HG02763 (cell line): ENCODE measurements at regions not wholly inside any gene's neighbourhood (a gene's known extent, or its start where the extent isn't known, plus 50 kb on each side); places are given as distances from the start of the nearest gene placed in this dataset.

Source experiments
- ATAC-seq: cut with Tn5 transposase; IDR thresholded peaks from one replicate; pipeline ENCODE4 v1.9.1; 2021; ENCODE audit warnings: mild to moderate bottlenecking, moderate library complexity; ENCODE audit not compliant: unreplicated experiment

DNA sequence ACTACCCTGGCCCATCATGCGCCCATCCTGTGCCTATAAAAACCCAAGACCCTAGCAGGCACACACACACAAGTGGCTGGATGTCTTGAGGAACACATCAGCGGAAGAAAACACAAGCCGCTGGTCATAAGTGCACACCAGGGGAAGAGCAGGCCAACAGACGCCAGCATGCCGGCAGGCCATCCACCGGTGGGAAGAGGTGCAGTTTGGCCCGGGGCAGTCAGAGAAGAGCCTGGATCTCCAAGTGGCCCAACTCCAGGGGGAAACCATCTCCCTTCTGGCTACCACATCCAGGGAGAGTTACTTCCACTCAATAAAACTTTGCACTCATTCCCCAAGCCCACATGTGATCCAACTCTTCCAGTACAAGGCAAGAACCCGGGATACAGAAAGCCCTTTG lies 2001.3 kb upstream of the NUDT12 start:
- no peak for ATAC-seq

DNA sequence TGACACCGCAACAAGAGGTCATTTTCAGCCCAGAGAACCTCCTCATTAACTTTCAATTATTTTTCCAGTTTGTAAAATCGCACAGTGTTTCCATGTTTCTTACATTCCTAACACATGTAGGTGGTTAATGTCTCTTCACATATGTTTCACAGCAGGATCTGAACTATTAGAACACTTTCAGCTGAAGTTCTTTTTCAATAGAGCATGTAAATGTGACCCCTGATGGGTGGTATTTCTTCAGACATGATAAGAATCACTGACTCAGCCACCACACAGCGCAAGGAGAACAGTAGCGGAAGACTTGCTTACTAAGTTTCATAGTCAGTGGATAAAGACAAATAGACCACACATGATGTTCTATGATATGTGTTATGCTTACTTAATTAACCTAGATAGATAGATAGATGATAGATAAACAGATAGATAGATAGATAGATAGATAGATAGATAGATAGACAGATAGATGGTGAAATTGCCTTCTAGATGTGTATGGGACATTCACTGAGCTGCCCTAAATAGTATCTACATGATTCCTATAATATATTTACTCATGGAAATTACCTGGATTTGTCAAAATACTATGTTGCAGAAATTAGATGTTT lies 1992.1 kb upstream of the NUDT12 start:
- ATAC-seq, result no peak

DNA sequence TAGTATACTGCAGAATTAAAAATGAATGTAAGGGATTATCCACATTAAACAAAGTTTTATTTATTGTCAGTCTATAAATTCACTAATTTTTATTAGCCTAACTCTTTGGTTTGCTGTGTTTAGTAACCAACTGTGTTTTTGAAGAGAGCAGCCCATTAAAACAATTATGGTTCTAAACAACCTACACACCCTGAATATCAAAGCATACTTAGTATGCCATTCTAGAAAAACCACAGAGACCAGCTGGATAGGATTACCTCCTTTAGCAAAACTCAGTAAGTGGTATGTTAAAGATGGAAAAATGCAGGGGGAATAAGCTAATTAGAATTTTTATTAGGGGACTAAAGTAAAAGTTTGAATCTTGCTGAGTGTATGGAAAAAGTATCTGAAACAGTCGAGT lies 1981.7 kb upstream of the NUDT12 start:
- ATAC-seq, result no peak

DNA sequence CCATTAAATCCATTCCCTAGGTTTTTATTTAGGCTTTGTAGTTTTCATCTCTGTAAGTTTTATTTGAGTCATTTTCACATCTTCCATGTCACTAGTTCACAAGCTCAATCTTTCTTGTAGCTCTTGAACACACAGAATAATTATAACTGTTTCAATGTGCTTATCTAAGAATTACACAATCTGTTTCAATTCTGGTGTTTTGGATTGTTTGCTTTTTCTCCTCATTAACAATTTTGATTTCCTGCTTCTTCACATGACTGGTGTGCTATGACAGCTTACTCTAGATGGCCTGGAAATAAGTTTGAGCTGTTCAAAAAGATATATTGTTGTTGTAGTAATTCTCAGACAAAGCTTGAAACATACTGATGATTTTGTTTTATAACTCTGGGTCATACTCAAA lies 1974.1 kb upstream of the NUDT12 start:
- ATAC-seq, result no peak

DNA sequence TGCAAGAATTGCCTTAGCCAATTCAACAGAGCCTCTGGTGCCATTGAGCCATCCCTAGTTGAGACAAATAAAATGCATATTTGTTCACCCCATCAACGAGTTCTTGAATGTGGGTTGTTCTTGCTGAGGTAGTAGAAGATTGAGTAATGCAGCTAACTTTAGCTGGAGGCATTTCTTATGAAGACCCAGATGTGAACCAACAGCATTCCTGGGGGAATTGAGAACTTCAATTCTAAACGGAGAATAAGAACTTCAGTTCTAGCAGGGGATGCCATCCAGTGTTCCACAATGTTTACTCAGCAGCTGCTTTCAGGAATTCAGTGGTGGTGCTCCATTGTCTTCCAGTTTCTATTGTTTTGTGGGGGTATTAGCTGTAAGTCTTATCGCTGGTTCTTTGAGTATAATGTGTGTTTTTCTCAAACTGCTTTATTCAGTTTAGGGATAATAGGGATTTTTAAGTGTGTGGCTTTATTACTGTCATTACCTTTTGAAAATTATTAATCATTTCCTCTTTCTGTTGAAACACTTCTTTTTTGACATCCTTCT lies 1968.2 kb upstream of the NUDT12 start:
- ATAC-seq, result no peak

DNA sequence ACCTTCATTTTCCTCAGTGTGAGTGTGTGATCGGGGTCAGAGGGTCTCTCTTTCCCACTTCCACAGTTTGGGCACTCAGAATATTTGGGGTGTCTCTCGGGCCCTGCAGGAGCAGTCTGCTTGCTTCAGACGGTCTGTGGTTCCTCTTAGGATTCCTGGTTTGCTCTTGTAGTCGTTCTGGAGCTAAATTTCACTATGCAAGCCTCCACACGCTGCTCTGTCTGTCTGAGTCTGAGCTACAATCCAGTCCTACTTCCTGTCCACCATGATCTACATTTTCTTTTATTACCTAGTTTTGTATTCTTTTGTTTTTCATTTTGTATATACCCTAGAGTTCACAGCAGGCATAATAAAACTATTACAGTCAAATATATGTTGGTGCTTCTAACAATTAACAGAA lies 1967.3 kb upstream of the NUDT12 start:
- ATAC-seq, result no peak

DNA sequence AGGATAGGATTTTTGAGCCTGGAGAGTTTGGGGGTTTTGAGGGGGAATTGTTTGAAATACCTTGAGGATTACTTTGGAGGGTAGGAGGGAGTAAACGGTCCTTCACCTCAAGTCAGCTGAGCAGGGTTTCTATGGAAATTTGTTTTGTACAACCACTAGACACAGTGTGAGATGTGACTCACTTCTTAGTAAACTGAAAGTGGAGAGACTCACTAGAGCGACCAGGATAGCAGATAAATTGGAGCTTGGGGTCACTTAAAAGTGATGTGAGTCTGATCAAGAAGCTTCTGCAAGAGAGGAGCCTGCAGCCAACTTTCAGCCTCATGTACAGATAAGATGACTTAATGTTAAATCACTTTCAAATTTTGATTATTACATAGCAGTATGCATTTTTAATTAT lies 1945.9 kb upstream of the NUDT12 start:
- no peak for ATAC-seq

DNA sequence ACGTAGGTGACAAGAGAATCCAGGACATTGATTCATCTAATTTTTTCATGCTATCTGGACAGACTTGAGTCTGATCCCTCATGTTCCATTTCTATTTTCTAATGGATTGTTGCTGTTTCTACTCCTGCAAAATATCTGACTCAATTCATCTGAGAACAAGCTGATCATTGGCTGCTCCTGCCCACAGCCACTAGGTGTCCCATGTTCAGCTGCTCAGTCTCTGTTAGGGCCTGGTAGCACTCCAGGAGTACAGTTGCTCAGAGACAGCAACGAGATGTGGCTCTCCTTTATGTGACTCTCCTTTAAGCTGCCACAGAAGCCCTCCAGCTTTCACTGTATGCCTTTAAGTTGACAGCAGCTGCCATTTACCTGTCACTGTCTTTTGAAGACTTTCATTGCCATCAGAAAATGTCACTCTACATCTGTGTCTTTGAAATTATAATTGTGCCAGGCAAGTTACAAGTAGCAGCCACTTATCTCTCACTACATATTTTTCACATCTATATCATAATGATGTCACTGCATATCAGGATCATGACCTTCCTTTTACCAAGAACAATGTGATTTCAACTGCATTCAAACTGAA lies 1944.2 kb upstream of the NUDT12 start:
- no peak for ATAC-seq

DNA sequence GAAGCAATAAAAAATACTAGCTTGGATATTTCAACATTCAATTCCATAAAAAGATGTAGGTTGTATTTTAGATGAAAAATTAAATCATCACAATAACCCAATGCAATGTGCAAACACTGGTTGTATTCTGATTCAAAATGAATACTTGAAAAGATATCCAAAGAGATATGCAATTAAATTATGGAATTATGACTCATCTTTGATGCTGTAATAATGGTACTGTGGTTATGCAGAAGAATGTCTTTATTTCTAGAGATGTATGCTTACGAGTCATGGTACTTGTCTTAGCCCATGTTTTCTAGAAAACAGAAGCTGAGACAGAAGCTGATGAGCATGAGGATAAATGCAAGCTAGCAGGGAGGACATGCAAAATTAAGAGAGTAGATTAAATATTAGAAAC lies 1941.4 kb upstream of the NUDT12 start:
- ATAC-seq, result no peak

DNA sequence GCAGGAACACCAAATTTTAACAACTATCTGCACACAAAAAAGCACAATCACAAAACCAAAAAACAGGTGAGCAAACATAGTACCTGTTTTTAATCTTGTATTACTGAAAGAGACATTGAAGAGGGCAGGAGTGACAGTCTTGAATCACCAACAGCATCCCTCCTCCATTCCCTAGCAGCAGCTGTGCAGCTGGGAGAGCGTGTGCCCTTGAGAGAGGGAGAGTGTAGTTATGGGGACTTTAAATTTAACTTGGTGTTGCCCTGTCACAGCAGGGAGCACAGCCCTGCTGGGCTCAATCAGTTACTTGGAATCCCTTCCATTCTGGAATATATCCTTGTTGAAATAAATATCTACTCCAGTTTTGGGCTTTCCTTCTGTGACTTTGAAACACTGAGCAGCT lies 1938.7 kb upstream of the NUDT12 start:
- no peak for ATAC-seq

DNA sequence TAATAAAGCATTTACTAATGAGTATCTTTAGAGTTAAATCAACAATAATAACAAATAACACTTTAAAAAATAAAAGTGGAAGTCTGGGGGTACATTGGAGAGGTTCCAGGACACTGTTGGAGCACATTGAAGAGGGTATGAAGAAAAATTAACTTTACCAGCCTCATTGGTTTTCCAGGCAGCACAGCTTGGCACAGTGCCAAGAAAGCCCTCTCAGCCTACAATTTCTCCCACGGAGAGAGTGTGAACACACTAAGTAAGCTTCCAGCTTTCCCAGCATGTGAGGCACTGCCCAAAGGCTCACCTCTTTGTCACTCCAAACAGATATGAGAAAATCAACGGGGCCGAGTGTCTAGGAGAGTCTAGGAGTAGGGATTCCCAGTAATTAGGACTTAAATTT lies 1912.8 kb upstream of the NUDT12 start:
- ATAC-seq, result no peak

DNA sequence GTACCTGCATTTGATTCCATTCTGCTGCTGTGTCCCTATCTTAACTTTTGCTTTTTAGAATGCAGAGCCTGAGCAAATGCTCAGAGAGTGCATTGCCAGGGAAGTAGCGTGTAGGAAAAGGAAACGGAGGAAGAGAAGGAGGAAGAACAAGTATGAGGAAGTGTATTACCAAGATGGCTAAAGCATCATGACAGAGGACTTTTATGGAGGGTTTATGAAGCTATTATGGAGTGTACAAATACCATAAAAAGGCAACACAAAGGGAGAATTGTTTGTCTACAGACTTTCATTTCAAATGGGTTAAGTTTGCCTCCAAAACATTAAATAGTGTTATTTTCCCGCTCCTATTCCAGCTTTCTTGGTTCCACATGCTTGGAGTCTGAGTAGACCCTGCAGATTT lies 1899.8 kb upstream of the NUDT12 start:
- ATAC-seq, result no peak

DNA sequence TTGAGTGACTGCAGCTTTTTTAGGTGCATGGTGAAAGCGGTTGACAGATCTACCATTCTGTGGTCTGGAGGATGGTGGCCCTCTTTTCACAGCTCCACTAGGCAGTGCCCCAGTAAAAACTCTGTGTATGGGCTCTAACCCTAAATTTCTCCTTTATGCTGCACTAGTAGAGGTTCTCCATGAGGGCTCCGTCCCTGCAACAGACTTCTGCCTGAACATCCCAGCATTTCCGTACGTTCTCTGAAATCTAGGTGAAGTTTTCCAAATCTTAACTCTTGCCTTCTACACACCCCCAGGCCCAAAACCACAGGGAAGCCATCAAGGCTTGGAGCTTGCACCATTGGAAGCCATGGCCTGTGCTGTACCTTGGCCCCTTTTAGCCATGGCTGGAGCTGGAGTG lies 1898.1 kb upstream of the NUDT12 start:
- no peak for ATAC-seq

DNA sequence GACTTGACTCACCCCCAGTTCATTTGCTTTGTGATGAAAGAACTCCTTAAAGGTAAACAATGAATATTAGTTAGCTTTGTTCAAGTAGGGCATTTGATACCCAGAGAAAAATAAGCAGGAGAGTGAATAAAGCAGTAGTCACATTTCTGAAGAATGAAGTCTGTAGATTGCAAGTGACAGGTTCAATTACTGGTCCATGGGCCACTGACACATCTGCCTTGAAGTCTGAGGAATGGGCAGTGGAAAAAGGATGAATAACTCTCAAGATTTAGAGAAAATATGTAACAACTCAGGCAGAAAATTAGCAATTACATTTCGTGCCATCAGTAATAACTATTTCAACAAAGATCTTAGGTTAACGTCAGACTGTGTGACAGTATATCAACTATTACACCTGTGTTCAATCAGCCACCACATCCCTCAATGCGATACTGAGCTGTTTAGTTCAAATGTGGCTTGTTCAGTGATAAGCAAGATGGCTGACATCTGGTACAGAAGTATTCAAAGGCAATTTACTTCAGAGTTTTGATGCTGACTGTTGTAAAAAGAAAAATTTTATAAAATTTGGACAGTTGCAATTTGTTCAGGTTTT lies 1890.7 kb upstream of the NUDT12 start:
- no peak for ATAC-seq

DNA sequence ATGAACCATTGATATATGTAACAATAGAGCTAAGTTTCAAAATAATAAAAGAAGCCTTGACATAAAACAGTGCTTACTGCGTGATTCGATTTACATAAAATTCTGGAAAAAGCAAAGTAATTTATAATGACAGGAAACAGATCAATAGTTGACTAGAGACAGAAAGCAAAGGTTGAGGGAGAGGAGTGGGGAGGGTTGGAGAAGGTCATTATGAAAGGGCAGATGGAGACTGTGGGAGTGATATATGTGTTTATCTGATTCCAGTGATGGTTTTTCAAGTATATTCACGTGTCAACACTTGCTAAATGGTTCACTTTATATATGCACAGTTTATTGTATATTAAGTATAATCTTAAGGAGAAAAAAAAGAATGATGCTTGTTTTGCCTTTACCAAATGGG lies 1885.7 kb upstream of the NUDT12 start:
- no peak for ATAC-seq

DNA sequence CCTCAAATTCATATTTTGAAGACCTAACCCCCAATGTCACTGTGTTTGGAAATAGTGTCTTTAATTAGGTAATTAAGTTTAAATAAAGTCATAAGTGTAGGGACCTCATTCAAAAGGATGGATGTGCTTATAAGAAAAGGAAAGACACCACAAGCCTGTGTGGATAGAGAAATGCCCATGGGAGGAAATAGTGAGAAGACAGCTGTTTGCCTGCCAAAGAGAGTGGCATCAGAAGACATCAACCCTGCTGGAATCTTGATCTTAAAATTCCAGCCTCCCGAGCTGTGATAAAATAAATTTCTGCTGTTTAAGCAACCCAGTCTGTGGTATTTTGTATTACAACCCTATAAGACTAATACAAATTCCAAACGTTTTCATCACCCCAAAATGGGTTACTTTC lies 1867.9 kb upstream of the NUDT12 start:
- ATAC-seq, result no peak

DNA sequence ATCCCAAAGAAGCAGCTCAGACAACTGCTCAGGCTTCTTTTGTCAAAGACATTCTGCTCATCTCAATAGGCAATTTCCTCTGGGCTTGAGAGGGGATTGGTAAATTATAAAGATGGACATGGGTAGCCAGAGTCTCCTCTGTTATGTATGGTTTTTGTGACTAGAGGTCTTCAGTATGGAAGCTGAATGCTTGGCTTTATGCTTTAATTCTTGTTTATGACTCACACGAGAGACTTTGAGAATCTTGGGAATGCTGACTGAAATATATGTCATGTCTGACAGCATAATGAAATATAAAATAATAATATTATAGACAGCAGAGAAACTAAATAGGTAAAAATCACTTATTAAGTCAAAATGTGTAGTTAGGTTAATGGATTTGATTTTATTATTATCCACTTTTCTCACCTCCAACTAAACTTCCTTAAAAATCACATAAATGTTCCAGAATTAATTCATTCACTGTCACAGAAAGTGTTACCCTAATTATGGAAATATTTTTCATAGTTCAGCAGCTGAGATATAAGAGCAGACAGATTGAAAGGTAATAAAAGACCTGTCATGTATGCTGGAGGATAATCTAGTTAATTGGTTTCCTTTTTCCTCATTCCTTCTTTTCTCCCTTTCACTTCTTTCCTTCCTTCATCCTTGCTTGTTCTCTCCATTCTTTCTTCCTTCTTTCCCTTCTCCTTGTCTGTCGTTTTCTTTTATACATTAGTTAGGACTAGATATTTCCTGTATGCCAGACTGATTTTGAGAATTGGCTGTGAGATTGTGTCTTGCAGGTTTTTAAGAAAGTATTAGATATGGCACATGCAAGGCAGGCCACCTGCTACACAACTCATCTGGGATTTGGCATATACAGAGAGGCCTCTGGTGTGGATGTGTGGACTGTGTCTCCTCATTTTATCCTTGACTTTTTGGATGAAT lies 1866.1 kb upstream of the NUDT12 start:
- no peak for ATAC-seq

DNA sequence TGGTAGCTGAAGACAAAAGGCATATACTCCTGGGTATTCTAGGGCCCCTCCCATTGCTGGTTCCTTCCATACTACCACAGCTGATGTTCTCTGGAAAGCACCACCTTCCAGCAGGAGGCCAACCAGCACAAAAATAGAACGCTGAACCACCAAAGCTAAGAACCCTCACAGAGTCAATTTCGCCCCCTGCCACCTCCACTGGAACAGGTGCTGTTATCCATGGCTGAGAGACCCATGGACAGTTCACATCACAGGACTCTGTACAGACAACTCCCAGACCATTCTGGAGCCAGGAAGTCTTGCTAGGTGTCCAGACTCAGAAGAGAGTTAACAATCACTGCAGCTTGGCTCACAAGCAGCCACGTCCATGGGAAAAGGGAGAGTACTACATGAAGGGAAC lies 1851.5 kb upstream of the NUDT12 start:
- ATAC-seq, result no peak

DNA sequence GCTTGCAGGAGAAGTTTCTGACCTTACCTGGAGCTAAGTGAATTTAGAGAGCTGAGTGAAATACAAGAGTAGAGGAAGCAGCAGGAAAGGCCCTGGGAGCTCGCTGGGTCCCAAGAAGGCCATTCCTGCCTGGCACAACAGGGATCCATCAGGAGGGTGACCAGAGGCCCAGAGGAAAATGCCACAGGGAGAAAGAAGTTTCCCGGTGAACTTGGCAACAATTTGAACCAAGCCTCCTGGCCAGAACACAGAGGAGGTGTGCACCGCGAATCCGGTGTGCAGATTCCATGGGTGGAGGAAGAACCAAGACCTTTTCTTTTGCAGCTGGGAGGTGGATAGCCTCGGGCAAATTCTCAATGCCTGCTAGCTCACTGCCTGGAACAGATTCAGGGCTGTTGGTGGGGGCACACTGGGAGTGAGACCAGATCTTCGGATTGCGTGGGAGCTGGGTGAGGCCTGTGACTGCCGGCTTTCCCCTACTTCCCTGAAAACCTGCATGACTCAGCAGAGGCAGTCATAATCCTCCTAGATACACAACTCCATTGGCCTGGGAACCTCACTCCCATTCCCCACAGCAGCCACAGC lies 1850.9 kb upstream of the NUDT12 start:
- ATAC-seq, result no peak

DNA sequence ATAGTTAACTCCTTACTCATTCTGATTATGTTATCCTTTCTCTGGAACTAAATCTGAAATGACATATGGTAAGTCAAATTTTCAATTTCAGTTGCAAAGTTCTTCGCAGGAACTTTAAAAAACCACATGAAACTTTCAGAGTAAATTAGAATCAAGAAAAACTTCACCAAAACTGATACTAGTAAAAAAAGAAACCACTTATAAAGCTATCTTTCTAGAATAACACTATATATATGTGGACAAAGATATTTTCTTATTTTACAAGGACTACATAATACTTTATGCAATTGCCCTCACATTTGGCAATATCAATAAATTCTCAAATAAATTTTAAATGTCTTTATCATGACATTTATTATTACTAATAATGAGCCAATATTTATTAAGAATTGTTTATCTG lies 1847.1 kb upstream of the NUDT12 start:
- ATAC-seq, result no peak

DNA sequence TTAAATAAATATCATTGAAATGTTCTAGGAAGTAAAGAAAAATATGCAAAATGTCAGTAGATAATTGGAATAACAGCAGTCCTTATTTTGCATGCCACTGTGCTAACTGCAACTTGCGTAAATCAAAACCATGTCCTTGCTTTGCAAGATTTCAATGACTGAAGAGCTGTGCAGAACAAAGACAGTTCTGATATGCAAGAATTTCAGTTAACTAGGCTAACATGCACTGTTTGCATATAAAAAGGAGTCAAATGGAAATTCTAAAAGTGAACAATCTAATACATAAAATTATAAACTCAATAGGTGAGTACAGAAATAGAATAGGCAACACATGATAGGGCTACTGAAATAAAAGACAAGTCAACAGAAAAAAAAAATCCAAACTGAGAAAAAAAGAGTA lies 1844.6 kb upstream of the NUDT12 start:
- ATAC-seq, result no peak
